HG03066 (cell line): ENCODE measurements at regions not wholly inside any gene's neighbourhood (a gene's known extent, or its start where the extent isn't known, plus 50 kb on each side); places are given as distances from the start of the nearest gene placed in this dataset.
"Not testable (repeated sequence)": the region's sequence is repeated elsewhere in the genome, so short reads cannot be mapped to it uniquely, and the experiment has no call there.

ENCODE experiments used
- ATAC-seq: cut with Tn5 transposase; IDR thresholded peaks from one replicate; pipeline ENCODE4 v1.9.1; 2021; ENCODE audit warnings: low read depth; ENCODE audit not compliant: unreplicated experiment

DNA sequence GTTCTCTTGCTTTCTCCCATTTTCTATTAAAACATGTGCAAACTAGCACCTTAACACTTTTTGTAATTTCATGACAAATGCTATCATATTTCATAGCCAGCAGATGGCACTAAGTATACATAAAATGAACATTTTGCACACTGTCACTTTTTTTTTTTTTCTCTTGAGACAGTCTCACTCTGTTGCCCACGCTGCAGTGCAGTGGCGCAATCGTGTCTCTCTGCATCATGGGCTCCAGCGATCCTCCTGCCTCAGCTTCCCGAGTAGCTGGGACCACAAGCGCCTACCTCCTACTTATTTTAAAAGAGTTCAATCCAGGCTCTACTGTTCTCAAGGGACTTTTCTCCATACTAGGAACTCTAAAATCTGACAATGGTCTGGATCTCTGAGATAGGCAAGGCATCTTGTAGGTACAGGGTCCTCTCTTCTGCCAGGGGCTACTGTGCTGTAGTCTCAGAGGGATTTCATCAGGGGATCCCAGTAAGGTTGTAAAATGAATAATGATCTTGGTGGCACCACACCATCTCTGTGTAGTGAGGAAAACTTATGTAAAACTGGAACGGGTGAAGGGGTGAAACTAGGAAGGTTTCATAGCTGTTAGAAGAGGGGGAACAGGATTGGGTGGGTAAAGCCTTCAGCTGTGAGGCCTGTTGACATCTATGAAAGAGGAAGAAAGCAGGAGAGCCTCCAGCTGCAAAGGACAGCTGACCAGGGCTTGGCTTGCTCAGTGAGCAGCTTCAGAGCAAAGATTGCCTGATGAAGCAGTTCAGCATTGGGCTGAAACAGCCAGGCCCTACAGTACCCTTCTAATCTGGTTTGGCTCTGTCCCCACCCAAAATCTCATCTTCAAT, 196.9 kb downstream of the AVL9 start:
- ATAC-seq, result peak; percentile 72

DNA sequence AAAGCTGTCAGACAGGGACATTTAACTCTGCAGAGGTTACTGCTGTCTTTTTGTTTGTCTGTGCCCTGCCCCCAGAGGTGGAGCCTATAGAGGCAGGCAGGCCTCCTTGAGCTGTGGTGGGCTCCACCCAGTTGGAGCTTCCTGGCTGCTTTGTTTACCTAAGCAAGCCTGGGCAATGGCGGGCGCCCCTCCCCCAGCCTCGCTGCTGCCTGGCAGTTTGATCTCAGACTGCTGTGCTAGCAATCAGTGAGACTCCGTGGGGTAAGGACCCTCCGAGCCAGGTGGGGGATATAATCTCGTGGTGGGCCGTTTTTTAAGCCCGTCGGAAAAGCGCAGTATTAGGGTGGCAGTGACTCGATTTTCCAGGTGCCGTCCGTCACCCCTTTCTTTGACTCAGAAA, 192.8 kb downstream of the AVL9 start:
- not testable (repeated sequence) for ATAC-seq

DNA sequence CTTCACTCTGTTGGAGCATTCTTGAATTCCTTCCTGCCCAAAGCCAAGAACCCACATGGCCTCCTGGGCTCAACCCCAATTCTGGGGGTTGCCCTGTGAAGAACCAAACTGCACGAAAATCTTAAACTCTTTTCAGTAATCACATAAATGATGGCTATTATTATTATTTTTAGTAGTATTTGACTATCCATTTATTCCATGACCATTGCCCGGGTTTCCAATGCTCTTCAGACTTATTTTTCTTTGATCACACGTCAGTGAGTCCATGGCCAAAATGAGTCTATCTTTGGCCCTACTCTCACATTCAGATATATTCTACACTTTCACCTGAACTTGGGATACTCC, 185.9 kb downstream of the AVL9 start:
- no peak for ATAC-seq

- ATAC-seq, result no peak
Observed at GRCh38 chr7:32680259-32681173, 185.2 kb downstream of the AVL9 start.

GRCh38 chr7:32679192-32679591, 183.9 kb downstream of the AVL9 start:
- no peak for ATAC-seq

GRCh38 chr7:32677593-32677992, 182.3 kb downstream of the AVL9 start:
- no peak for ATAC-seq

DNA sequence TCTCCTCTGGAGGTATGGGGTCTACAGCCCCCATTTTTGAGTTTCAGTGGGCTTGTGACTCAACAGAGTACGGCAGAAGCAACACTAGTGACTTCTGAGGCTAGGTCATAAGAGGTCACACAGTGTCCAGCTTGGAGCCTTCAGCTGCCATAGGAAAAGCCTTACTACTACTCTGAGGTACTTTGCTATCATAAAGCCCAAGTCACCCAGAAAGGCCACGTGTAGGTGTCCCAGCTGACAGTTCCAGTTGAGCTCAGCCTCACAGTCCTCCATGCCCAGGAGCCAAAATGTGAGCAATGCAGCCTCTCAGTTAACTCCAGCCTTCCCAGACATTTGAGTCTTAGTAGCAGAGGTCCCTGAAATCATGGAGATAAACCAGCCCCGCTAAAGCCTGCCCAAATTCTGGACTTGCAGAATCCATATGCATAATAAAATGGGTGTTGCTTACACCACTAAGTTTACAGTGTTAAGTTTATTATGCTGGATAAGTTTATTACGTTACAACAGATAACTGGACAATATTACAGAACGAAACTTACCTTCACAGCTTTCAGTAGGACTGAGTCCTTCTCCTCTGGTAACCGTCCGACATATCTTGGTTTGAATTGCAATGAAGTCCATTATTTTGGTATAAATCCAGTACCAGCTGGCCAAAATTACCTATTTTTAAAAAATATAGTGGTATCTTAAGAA, 181.1 kb downstream of the AVL9 start:
- no peak for ATAC-seq

DNA sequence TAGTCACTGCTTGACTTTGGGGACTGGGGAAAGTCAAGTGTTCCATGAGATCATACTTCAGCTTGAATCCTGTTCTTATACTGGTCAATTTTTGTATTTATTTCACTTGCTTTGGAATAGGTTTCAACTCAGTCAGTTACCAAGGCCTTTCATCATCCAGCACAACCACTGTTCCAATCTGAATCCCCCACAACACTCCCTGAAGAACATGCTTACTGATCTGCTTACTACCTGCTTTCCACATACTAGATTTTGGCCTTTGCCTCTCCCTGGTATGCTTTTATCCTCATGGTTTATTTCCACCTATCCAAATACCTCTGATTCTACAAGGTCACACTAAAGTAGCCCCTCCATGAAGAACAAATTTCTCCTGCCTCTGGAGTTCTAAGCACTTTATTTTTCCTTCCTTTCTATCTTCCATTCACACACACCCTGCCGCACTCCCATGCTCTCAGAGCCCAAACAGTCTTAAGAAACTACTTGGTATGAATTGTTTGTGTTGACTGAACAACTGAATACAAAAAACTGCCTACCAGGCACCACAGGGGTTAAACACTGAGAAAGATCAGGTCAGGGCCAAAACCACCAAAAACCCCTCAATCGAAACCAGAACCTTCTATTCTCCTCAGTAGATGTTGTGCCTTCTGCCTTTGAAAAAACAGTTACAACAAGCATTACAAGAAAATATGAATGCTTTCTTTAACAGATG, 178.1 kb downstream of the AVL9 start:
- ATAC-seq, result no peak

DNA sequence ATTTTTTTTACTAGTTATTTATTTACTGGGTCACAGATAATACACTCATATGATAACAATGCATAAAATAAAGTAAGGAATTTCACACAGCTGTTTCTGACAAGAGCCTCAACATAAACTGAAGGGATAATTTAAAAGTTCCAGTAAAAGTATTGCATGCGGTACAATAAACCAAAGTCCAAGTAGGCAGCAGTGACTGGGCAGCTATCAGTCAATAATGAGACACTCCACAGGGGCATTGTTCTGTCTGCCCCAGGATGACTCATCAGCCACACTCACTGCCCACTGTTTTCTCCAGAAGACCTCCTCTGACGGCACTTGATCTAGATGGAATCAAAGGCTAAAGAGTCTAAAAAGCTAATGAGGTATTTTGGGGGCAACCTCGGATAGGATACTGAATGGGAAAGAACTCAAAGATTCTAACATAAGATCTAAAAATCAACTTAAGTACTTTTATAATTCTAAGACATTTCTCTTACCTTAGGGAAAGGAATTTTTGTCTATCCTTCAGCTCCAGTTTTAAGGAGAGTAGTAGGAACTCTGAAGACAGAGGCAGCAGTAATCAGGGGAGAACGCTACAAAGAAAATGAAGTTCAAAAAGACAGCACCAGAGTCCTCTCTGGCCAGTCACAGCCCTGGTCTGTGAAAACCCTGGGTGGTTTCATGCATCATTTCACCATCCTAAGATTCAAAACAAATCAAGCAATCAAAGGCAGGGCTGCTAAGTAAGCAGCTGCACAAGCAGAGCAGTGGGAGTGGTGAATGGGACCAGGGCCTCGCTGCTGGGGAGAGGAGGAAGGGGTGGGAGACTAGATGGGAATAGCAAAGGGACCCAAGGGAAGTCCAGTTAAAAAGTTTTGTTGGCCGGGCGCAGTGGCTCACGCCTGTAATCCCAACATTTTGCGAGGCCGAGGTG, 175.1 kb downstream of the AVL9 start:
- ATAC-seq, result no peak

DNA sequence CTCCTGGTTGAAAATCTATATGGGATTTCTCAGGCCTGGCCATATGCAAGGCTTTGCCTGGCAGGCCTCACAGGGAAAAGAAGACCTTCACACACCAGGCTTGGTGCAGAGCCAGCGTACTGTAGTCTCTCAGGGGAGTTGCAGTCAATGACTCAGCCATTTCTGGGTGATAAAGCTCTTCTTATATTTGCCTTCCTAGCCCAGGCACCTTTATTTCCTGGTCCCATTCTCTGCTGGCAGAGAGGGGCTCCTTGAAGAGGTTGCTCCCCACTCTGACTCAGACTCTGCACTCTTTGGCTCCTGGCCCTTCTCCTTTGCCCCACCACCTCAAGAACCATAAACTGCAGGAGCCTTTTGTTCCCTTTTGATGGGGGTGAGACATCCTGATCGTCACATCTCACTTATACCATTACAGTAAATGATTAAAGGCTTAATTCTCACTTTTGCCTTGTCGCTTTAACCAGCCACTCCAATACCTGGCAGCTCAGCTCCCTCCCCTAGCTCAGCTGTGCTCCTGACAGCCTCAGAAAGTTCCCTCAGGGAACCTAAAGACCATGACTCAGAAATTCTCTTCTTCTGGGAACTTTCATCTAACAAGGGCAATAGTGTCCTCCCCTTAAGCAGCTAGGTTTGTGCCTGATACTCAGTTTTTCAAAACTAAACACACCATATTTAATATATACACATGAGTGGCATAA, 174.0 kb downstream of the AVL9 start:
- not testable (repeated sequence) for ATAC-seq

DNA sequence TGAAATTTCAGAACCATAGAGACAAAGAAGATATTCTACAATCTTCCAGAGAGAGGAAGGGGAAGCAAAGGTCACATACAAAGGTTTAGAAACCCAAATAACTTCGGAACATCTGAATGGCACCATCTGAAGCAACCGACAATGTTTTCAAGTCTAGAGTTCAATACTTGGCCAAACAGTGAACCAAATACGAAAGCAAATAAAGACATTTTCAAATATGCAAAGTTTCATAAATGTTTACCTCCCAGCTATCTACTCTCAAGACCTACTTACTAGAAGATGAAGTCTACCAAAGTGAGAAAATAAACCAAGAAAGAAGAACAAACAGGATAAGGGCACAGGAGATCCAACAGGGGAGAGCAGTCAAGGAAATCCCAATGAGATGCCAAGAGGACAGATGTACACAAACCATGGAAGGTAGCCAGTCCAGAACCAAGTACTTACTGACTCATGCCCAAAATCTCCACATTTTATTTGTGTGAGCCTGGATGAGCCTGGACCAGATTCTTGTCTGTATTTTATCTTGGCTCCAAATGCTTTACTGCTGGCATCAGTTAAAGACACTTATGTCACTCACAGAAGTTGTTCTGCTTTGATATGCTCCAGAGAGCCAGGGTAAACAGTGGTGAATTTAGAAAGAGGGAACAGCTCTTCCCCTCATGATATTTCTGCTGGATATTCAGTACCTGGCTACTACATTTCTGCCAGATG, 173.3 kb downstream of the AVL9 start:
- not testable (repeated sequence) for ATAC-seq

- not testable (repeated sequence) for ATAC-seq
Observed at GRCh38 chr7:32667586-32667985, 172.3 kb downstream of the AVL9 start.

DNA sequence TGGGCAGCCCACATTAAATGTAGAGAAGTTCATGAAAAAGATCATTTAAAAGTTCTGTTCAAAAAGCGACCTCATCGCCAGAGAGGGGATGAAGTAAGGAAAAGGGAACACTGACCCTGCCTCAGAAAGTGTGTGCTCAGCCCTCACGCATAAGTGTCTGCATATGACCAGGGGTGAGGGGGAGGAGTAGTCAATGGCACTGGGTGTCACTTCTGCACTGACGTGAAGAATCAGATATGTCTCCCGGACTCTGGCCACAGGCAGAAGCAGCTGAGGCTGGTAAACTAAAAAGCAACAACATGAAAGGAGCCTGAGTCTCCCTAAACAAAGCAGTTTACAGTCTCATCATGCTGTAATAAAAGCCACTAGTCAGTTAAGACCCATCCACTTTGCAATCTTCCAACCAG, 168.5 kb downstream of the AVL9 start:
- ATAC-seq, result not testable (repeated sequence)

DNA sequence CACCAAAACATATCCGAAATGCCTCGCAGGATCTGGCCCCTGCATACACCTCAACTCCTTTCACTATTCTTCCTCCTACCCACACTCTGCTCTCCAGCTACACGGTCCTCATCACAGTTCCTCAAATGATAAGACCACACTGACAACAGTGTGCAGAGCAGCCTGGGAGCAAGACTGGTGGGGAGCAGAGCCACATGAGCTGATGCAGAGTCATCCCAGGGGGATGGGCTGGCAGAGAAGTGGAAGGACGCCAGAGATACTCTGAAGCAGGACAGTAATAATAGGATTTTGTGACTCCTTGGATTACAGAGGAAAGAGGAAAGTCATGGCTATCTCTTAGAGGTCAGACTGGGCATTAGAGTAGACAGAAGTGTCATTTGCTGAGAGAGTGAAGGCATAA, 167.2 kb downstream of the AVL9 start:
- not testable (repeated sequence) for ATAC-seq

GRCh38 chr7:32661929-32662328, 166.6 kb downstream of the AVL9 start:
- no peak for ATAC-seq

DNA sequence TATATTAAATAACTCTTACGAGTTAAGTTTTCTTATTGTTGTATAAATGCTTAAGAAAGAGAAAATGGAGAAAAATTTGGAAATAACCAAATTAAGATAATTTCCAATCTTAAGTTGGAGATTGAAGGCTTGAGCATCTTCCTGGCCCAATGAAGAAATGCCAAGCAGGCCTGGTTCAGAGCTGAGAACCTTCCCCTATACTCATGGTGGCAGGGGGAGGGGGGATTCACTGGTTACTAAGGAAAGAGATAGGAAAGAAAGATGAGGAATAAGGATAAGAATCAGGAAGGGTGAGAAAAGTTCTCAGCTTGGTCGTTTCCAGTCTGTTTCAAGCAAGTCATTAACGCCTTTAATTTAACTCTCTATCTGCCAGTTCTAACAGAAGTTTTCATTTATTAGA, 166.2 kb downstream of the AVL9 start:
- no peak for ATAC-seq

DNA sequence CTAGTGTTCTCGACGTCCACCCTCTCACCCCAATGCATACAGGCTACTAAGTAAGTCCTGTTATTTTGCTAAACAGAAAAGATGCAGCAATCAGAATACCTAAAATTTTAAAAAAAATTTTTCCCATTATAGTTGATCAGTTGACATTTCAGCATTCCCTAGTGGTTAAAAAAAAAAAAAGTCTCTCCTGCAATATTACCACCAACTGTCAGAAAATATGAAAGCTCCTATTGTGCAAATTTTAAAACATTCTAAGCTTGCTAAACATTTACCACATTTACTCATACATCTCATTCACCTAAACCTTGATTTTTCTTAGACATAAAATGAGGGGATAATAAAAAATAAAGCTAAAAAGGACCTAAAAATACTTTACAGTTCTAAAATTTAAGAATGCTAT, 165.6 kb downstream of the AVL9 start:
- ATAC-seq, result no peak

DNA sequence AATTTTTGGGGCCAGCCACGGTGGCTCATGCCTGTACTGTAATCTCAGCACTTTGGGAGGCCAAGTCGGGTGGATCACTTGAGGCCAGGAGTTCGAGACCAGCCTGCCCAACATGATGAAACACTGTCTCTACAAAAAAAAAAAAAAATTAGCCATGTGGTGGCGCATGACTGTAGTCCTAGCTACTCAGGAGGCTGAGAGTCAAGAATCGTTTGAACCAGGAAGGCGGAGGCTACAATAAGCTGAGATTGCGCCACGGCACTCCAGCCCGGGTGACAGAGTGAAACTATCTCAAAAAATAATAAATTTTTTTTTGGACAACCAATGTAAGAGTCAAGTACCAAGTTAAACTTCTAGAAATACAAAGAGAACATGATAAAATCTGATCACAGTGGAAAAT, 164.6 kb downstream of the AVL9 start:
- ATAC-seq, result no peak
